HepG2 (cell line): ENCODE measurements at regions not wholly inside any gene's neighbourhood (a gene's known extent, or its start where the extent isn't known, plus 50 kb on each side); places are given as distances from the start of the nearest gene placed in this dataset.

ENCODE experiments used
- ATAC-seq: fragments of 200-7000 bp; cut with Tn5 transposase; 3 replicates; pipeline ENCODE4 v1.9.1; 2020; ENCODE audit warnings: mild to moderate bottlenecking, moderate library complexity
- BruUV-seq: library from RNA; stranded (reverse); fragments of 400-500 nt; replicated peaks from 2 replicates; lab custom pipeline; 2021; lab: Mats Ljungman, UMichigan
- CTCF ChIA-PET: fragments of 300-600 bp; formaldehyde crosslinking; extraction: SDS; loops from one replicate; lab custom pipeline; 2021; ENCODE audit warnings: low total read pairs, inconsistent platforms, low intra/inter-chr PET ratio; lab: Yijun Ruan, JAX
- POLR2A ChIA-PET: fragments of 350-600 bp; sonication (Branson Sonifier 250); formaldehyde crosslinking; loops from one replicate; lab custom pipeline; 2020; ENCODE audit warnings: antibody characterized with exemption, inconsistent platforms; lab: Yijun Ruan, JAX
- DNase-seq: peaks from one replicate; pipeline ENCODE4 v3.0.0-alpha.2; 2015; ENCODE audit warnings: low spot score
- FAIRE-seq: peaks from 3 replicates; lab custom pipeline; 2011; peaks lifted over from hg19 to GRCh38; lab: Jason Lieb, UNC
- H2AFZ ChIP-seq: one replicate; pipeline ENCODE4 v1.6.1; 2011; ENCODE audit warnings: low read length, inconsistent platforms
- H3K27ac ChIP-seq: fragments of 300-600 bp; 3 replicates; pipeline ENCODE4 v1.8.0; 2011; ENCODE audit warnings: mixed run types, mild to moderate bottlenecking, mixed read lengths, low read length, inconsistent platforms; ENCODE audit not compliant: insufficient read depth; ENCODE audit errors: extremely low read length
- H3K27me3 ChIP-seq, 2 experiments: fragments of 200-600 bp in 1 of 2; 2 replicates in 1 of 2; 3 replicates in 1 of 2; pipeline versions ENCODE4 v1.6.0 to v1.8.0; 2011; ENCODE audit warnings: low read length in 2 of 2, mild to moderate bottlenecking in 2 of 2, moderate library complexity in 2 of 2, inconsistent platforms in 1 of 2; ENCODE audit not compliant: insufficient read depth in 2 of 2, control insufficient read depth in 1 of 2
- H3K36me3 ChIP-seq, 2 experiments: fragments of 200-600 bp in 1 of 2; replicated peaks in 1 of 2; 2 replicates in 1 of 2; 3 replicates in 1 of 2; pipeline versions ENCODE4 v1.5.1 to v1.8.0; 2011; ENCODE audit warnings: low read length in 2 of 2, inconsistent platforms in 1 of 2; ENCODE audit not compliant: insufficient read depth in 2 of 2, control insufficient read depth in 1 of 2
- H3K4me1 ChIP-seq: 2 replicates; pipeline ENCODE4 v1.5.1; 2012; ENCODE audit warnings: low read length, inconsistent platforms; ENCODE audit not compliant: insufficient read depth
- H3K4me2 ChIP-seq: 2 replicates; pipeline ENCODE4 v1.6.0; 2011; ENCODE audit warnings: low read depth, low read length, inconsistent platforms
- H3K4me3 ChIP-seq, 3 experiments: fragments of 200-600 bp in 1 of 3; sonication (generic), shearing (Covaris generic) in 1 of 3; replicated peaks in 1 of 3; 2 replicates each; pipeline ENCODE4 v1.5.1; 2011 to 2016; ENCODE audit warnings: low read length in 3 of 3, inconsistent platforms in 2 of 3, low read depth in 2 of 3, mild to moderate bottlenecking in 2 of 3, control low read depth in 1 of 3, mixed read lengths in 1 of 3; ENCODE audit not compliant: insufficient read depth in 1 of 3
- H3K79me2 ChIP-seq: one replicate; pipeline ENCODE4 v1.6.1; 2011; ENCODE audit warnings: low read length, inconsistent platforms; ENCODE audit not compliant: insufficient read depth
- H3K9ac ChIP-seq: 2 replicates; pipeline ENCODE4 v1.6.0; 2011; ENCODE audit warnings: mild to moderate bottlenecking, low read depth, low read length, inconsistent platforms; ENCODE audit not compliant: insufficient read depth
- H3K9me3 ChIP-seq: 2 replicates; pipeline ENCODE4 v1.5.1; 2012; ENCODE audit warnings: mild to moderate bottlenecking, low read length
- H4K20me1 ChIP-seq: 2 replicates; pipeline ENCODE4 v1.6.0; 2011; ENCODE audit warnings: inconsistent platforms, mild to moderate bottlenecking, low read length, moderate library complexity; ENCODE audit not compliant: insufficient read depth
- RFXANK ChIP-seq: IDR thresholded peaks from 2 replicates; pipeline ENCODE4 v1.6.1; 2016
- SKI ChIP-seq: fragments of 450-650 bp; IDR thresholded peaks from one replicate; pipeline ENCODE4 v1.6.1; 2018; ENCODE audit warnings: mild to moderate bottlenecking; ENCODE audit not compliant: partially characterized antibody
- SNAI1 ChIP-seq: sonication (generic); formaldehyde crosslinking; IDR thresholded peaks from 2 replicates; pipeline ENCODE4 v1.5.0; 2020; ENCODE audit warnings: mild to moderate bottlenecking, missing genetic modification reagents, borderline replicate concordance
- SP2 ChIP-seq: sonication (generic); formaldehyde crosslinking; IDR thresholded peaks from 2 replicates; pipeline ENCODE4 v1.5.1; 2020; ENCODE audit warnings: mild to moderate bottlenecking, missing genetic modification reagents
- SP5 ChIP-seq: IDR thresholded peaks from 2 replicates; pipeline ENCODE4 v1.6.1; 2016; ENCODE audit warnings: low read depth, borderline replicate concordance
- YEATS4 ChIP-seq: sonication (generic); formaldehyde crosslinking; IDR thresholded peaks from 2 replicates; pipeline ENCODE4 v1.4.0; 2020; ENCODE audit warnings: missing genetic modification reagents, borderline replicate concordance
- ZNF234 ChIP-seq: sonication (generic); formaldehyde crosslinking; conservative IDR thresholded peaks from 2 replicates; pipeline ENCODE4 v1.5.1; 2020; ENCODE audit warnings: mild to moderate bottlenecking, missing genetic modification reagents
- WGBS: methylation state at CpG from one replicate; pipeline ENCODE4 v1.1.6; 2017; ENCODE audit warnings: low lambda C conversion rate; 5-methylcytosine and 5-hydroxymethylcytosine counted together
- in situ Hi-C: cut with HindIII; loops from 2 replicates; pipeline ENCODE4 v1.10.0; 2017; ENCODE audit warnings: low pct_unique_long_range_greater_than_20kb; ENCODE audit not compliant: extremely low pct_ligation_motif_present
- intact Hi-C: fragments of 100-400 bp; cut with micrococcal nuclease; formaldehyde crosslinking; loops from one replicate; pipeline ENCODE4 v1.10.0; 2022; ENCODE audit not compliant: unreplicated experiment
- TF ChIP-seq, protein P1 (sequence below): sonication (generic); formaldehyde crosslinking; IDR thresholded peaks from 2 replicates; pipeline ENCODE4 v1.5.0; 2020; ENCODE audit warnings: missing genetic modification reagents
- TF ChIP-seq, protein P2 (sequence below): sonication (generic); formaldehyde crosslinking; IDR thresholded peaks from 2 replicates; pipeline ENCODE4 v1.9.0; 2021; ENCODE audit warnings: missing genetic modification reagents, borderline replicate concordance
- TF ChIP-seq, protein P3 (sequence below): sonication (generic); formaldehyde crosslinking; IDR thresholded peaks from 2 replicates; pipeline ENCODE4 v1.4.0; 2020; ENCODE audit warnings: mild to moderate bottlenecking, missing genetic modification reagents
- TF ChIP-seq, protein P4 (sequence below): sonication (generic); formaldehyde crosslinking; IDR thresholded peaks from 2 replicates; pipeline ENCODE4 v1.4.0; 2020; ENCODE audit warnings: missing genetic modification reagents, mild to moderate bottlenecking, borderline replicate concordance
- TF ChIP-seq, protein P5 (sequence below): IDR thresholded peaks from 2 replicates; pipeline ENCODE4 v1.6.1; 2012; ENCODE audit warnings: low read depth, low read length, improper control_type of control experiment
- TF ChIP-seq, protein P6 (sequence below): fragments of 450-650 bp; IDR thresholded peaks from 2 replicates; pipeline ENCODE4 v1.6.1; 2017

DNA sequence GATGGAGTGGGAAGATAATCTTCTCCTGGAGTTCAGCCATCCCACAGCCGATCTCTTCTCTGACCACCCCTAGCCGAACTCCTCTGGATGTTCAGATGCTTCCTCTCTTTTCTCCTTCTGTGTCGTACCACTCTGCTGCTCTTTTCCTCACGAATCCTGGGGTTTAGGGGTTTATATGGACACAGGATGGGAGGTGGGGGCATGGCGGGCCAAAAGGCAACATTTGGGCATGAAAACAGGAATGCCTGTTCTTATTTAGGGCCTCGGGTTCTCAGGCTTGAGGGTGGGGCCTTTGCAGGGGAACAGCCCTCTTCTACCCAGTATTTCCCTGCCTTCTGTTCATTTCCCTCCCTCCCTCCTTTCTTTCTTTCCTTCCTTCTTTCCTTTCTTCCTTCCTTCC lies 112.7 kb downstream of the SLC35B3 start:
- no peak overlapping the region for H3K4me3 ChIP-seq
- intact Hi-C loops (no loop called here), in situ Hi-C loops (no loop called here)
- H3K27me3 ChIP-seq = no peaks in the 10 kb centered on the region
- WGBS = 0% methylated on average over 6 of the region's 6 CpGs
- no peaks in the 10 kb centered on the region for H4K20me1 ChIP-seq
- H3K36me3 ChIP-seq = no peaks in the 10 kb centered on the region
- no peak for DNase-seq
- no peak overlapping the region for H3K27ac ChIP-seq
- no TSS peak for BruUV-seq
- no peaks in the 10 kb centered on the region for H3K4me1 ChIP-seq
- H2AFZ ChIP-seq = no peak overlapping the region
- H3K4me2 ChIP-seq = no peak overlapping the region
- ChIA-PET CTCF (no interaction called here), POLR2A (no interaction called here)
- FAIRE-seq = no peak
- ATAC-seq = no peak
- no peak overlapping the region for H3K9ac ChIP-seq
- H3K9me3 ChIP-seq = no peaks in the 10 kb centered on the region
- H3K79me2 ChIP-seq = no peaks in the 10 kb centered on the region
- TF ChIP-seq, protein P1, sequence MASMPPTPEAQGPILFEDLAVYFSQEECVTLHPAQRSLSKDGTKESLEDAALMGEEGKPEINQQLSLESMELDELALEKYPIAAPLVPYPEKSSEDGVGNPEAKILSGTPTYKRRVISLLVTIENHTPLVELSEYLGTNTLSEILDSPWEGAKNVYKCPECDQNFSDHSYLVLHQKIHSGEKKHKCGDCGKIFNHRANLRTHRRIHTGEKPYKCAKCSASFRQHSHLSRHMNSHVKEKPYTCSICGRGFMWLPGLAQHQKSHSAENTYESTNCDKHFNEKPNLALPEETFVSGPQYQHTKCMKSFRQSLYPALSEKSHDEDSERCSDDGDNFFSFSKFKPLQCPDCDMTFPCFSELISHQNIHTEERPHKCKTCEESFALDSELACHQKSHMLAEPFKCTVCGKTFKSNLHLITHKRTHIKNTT (CRISPR knock-in tag) = no peak
- TF ChIP-seq, protein P2, sequence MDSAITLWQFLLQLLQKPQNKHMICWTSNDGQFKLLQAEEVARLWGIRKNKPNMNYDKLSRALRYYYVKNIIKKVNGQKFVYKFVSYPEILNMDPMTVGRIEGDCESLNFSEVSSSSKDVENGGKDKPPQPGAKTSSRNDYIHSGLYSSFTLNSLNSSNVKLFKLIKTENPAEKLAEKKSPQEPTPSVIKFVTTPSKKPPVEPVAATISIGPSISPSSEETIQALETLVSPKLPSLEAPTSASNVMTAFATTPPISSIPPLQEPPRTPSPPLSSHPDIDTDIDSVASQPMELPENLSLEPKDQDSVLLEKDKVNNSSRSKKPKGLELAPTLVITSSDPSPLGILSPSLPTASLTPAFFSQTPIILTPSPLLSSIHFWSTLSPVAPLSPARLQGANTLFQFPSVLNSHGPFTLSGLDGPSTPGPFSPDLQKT (CRISPR knock-in tag) = no peak
- TF ChIP-seq, protein P3, sequence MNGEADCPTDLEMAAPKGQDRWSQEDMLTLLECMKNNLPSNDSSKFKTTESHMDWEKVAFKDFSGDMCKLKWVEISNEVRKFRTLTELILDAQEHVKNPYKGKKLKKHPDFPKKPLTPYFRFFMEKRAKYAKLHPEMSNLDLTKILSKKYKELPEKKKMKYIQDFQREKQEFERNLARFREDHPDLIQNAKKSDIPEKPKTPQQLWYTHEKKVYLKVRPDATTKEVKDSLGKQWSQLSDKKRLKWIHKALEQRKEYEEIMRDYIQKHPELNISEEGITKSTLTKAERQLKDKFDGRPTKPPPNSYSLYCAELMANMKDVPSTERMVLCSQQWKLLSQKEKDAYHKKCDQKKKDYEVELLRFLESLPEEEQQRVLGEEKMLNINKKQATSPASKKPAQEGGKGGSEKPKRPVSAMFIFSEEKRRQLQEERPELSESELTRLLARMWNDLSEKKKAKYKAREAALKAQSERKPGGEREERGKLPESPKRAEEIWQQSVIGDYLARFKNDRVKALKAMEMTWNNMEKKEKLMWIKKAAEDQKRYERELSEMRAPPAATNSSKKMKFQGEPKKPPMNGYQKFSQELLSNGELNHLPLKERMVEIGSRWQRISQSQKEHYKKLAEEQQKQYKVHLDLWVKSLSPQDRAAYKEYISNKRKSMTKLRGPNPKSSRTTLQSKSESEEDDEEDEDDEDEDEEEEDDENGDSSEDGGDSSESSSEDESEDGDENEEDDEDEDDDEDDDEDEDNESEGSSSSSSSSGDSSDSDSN (CRISPR knock-in tag) = no peak
- TF ChIP-seq SNAI1 (CRISPR knock-in tag) (no peak), ZNF234 (CRISPR knock-in tag) (no peak), SP5 (CRISPR knock-in tag) (no peak), SKI (no peak), SP2 (no peak), YEATS4 (CRISPR knock-in tag) (no peak), RFXANK (no peak)
- TF ChIP-seq, protein P4, sequence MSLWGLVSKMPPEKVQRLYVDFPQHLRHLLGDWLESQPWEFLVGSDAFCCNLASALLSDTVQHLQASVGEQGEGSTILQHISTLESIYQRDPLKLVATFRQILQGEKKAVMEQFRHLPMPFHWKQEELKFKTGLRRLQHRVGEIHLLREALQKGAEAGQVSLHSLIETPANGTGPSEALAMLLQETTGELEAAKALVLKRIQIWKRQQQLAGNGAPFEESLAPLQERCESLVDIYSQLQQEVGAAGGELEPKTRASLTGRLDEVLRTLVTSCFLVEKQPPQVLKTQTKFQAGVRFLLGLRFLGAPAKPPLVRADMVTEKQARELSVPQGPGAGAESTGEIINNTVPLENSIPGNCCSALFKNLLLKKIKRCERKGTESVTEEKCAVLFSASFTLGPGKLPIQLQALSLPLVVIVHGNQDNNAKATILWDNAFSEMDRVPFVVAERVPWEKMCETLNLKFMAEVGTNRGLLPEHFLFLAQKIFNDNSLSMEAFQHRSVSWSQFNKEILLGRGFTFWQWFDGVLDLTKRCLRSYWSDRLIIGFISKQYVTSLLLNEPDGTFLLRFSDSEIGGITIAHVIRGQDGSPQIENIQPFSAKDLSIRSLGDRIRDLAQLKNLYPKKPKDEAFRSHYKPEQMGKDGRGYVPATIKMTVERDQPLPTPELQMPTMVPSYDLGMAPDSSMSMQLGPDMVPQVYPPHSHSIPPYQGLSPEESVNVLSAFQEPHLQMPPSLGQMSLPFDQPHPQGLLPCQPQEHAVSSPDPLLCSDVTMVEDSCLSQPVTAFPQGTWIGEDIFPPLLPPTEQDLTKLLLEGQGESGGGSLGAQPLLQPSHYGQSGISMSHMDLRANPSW (CRISPR knock-in tag) = no peak
- TF ChIP-seq, protein P5, sequence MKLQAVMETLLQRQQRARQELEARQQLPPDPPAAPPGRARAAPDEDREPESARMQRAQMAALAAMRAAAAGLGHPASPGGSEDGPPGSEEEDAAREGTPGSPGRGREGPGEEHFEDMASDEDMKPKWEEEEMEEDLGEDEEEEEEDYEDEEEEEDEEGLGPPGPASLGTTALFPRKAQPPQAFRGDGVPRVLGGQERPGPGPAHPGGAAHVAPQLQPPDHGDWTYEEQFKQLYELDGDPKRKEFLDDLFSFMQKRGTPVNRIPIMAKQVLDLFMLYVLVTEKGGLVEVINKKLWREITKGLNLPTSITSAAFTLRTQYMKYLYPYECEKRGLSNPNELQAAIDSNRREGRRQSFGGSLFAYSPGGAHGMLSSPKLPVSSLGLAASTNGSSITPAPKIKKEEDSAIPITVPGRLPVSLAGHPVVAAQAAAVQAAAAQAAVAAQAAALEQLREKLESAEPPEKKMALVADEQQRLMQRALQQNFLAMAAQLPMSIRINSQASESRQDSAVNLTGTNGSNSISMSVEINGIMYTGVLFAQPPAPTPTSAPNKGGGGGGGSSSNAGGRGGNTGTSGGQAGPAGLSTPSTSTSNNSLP = no peak
- TF ChIP-seq, protein P6, sequence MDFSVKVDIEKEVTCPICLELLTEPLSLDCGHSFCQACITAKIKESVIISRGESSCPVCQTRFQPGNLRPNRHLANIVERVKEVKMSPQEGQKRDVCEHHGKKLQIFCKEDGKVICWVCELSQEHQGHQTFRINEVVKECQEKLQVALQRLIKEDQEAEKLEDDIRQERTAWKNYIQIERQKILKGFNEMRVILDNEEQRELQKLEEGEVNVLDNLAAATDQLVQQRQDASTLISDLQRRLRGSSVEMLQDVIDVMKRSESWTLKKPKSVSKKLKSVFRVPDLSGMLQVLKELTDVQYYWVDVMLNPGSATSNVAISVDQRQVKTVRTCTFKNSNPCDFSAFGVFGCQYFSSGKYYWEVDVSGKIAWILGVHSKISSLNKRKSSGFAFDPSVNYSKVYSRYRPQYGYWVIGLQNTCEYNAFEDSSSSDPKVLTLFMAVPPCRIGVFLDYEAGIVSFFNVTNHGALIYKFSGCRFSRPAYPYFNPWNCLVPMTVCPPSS = no peak
